Dendritic cell treated with granulocyte-macrophage colony-stimulating factor and Interleukin-4, amounts not matched to agents 40 ng/mL and 50 ng/mL, for 4 days (primary cell): ENCODE measurements at regions not wholly inside any gene's neighbourhood (a gene's known extent, or its start where the extent isn't known, plus 50 kb on each side); places are given as distances from the start of the nearest gene placed in this dataset.

Source experiments
- H3K27ac Mint-ChIP-seq: one replicate; pipeline ENCODE4 v1.8.0; 2022; ENCODE audit warnings: mild to moderate bottlenecking, mixed read lengths
- H3K27me3 Mint-ChIP-seq: one replicate; pipeline ENCODE4 v1.8.0; 2022; ENCODE audit warnings: mild to moderate bottlenecking, mixed read lengths
- H3K36me3 Mint-ChIP-seq: one replicate; pipeline ENCODE4 v1.8.0; 2022; ENCODE audit warnings: low read depth, mixed read lengths
- H3K4me1 Mint-ChIP-seq: one replicate; pipeline ENCODE4 v1.8.0; 2022; ENCODE audit warnings: low read depth, mixed read lengths
- H3K4me3 Mint-ChIP-seq: one replicate; pipeline ENCODE4 v1.8.0; 2022; ENCODE audit warnings: mild to moderate bottlenecking, moderate library complexity, mixed read lengths
- H3K9me3 Mint-ChIP-seq: one replicate; pipeline ENCODE4 v1.8.0; 2022; ENCODE audit warnings: mixed read lengths
- intact Hi-C: fragments of 100-400 bp; cut with micrococcal nuclease; formaldehyde crosslinking; loops from one replicate; pipeline ENCODE4 v1.15.0; 2022

- peaks cover 10% of the 10 kb centered on the region for H3K27me3 Mint-ChIP-seq
- H3K27ac Mint-ChIP-seq, result no peak overlapping the region
- H3K4me1 Mint-ChIP-seq, result no peaks in the 10 kb centered on the region
- intact Hi-C loops, result no loop called here
- H3K9me3 Mint-ChIP-seq, result peaks cover 9% of the 10 kb centered on the region
- H3K36me3 Mint-ChIP-seq, result no peaks in the 10 kb centered on the region
- no peak overlapping the region for H3K4me3 Mint-ChIP-seq
Observed at GRCh38 chr20:57030611-57031600, 235.5 kb downstream of the BMP7 start.

GRCh38 chr20:57031867-57032355 is 234.5 kb downstream of the BMP7 start:
- no peak overlapping the region for H3K4me3 Mint-ChIP-seq
- H3K36me3 Mint-ChIP-seq, result no peaks in the 10 kb centered on the region
- no peak overlapping the region for H3K27ac Mint-ChIP-seq
- no peaks in the 10 kb centered on the region for H3K4me1 Mint-ChIP-seq
- peaks cover 9% of the 10 kb centered on the region for H3K9me3 Mint-ChIP-seq
- H3K27me3 Mint-ChIP-seq, result peaks cover 8% of the 10 kb centered on the region
- intact Hi-C loops, result no loop called here

- H3K27me3 Mint-ChIP-seq, result peaks cover 8% of the 10 kb centered on the region
- H3K27ac Mint-ChIP-seq, result no peak overlapping the region
- H3K36me3 Mint-ChIP-seq, result no peaks in the 10 kb centered on the region
- no peaks in the 10 kb centered on the region for H3K4me1 Mint-ChIP-seq
- intact Hi-C loops, result no loop called here
- H3K4me3 Mint-ChIP-seq, result no peak overlapping the region
- peaks cover 9% of the 10 kb centered on the region for H3K9me3 Mint-ChIP-seq
Observed at GRCh38 chr20:57032847-57033246, 233.6 kb downstream of the BMP7 start.

- Mint-ChIP-seq H3K4me1 (no peaks in the 10 kb centered on the region), H3K27ac (no peak overlapping the region), H3K9me3 (peaks cover 9% of the 10 kb centered on the region), H3K4me3 (no peak overlapping the region), H3K36me3 (no peaks in the 10 kb centered on the region), H3K27me3 (peaks cover 8% of the 10 kb centered on the region)
- intact Hi-C loops, result no loop called here
Observed at GRCh38 chr20:57034001-57034400, 232.4 kb downstream of the BMP7 start.

- Mint-ChIP-seq H3K4me3 (no peak overlapping the region), H3K36me3 (no peaks in the 10 kb centered on the region), H3K9me3 (peaks cover 9% of the 10 kb centered on the region), H3K4me1 (no peaks in the 10 kb centered on the region), H3K27ac (no peak overlapping the region), H3K27me3 (peaks cover 4% of the 10 kb centered on the region)
- intact Hi-C loops, result no loop called here
Observed at GRCh38 chr20:57037689-57038088, 228.8 kb downstream of the BMP7 start.

- Mint-ChIP-seq H3K4me1 (no peaks in the 10 kb centered on the region), H3K9me3 (peaks cover 9% of the 10 kb centered on the region), H3K27ac (no peak overlapping the region), H3K27me3 (peaks cover 4% of the 10 kb centered on the region), H3K36me3 (no peaks in the 10 kb centered on the region), H3K4me3 (no peak overlapping the region)
- intact Hi-C loops, result no loop called here
Observed at GRCh38 chr20:57038608-57039440, 227.6 kb downstream of the BMP7 start.

GRCh38 chr20:57040466-57040865 is 226.0 kb downstream of the BMP7 start:
- intact Hi-C loops, result no loop called here
- no peak overlapping the region for H3K4me3 Mint-ChIP-seq

GRCh38 chr20:57040924-57041323 is 225.5 kb downstream of the BMP7 start:
- H3K27ac Mint-ChIP-seq, result no peak overlapping the region
- no peak overlapping the region for H3K4me3 Mint-ChIP-seq
- no peaks in the 10 kb centered on the region for H3K4me1 Mint-ChIP-seq
- peaks cover 2% of the 10 kb centered on the region for H3K27me3 Mint-ChIP-seq
- H3K9me3 Mint-ChIP-seq, result no peaks in the 10 kb centered on the region
- intact Hi-C loops, result no loop called here
- no peaks in the 10 kb centered on the region for H3K36me3 Mint-ChIP-seq

More at GRCh38 chr20:57040466-57040865, 226.0 kb downstream of the BMP7 start:
- H3K36me3 Mint-ChIP-seq, result no peaks in the 10 kb centered on the region
- no peak overlapping the region for H3K27ac Mint-ChIP-seq
- peaks cover 4% of the 10 kb centered on the region for H3K27me3 Mint-ChIP-seq
- H3K4me1 Mint-ChIP-seq, result no peaks in the 10 kb centered on the region
- H3K9me3 Mint-ChIP-seq, result no peaks in the 10 kb centered on the region

- Mint-ChIP-seq H3K36me3 (no peaks in the 10 kb centered on the region), H3K4me1 (no peaks in the 10 kb centered on the region), H3K27me3 (peaks cover 2% of the 10 kb centered on the region), H3K9me3 (no peaks in the 10 kb centered on the region), H3K27ac (no peak overlapping the region), H3K4me3 (no peak overlapping the region)
- intact Hi-C loops, result no loop called here
Observed at GRCh38 chr20:57043091-57043490, 223.3 kb downstream of the BMP7 start.

- Mint-ChIP-seq H3K27me3 (peaks cover 2% of the 10 kb centered on the region), H3K4me1 (no peaks in the 10 kb centered on the region), H3K36me3 (no peaks in the 10 kb centered on the region), H3K27ac (no peak overlapping the region), H3K4me3 (no peak overlapping the region), H3K9me3 (no peaks in the 10 kb centered on the region)
- intact Hi-C loops, result no loop called here
Observed at GRCh38 chr20:57043669-57044268, 222.7 kb downstream of the BMP7 start.

- Mint-ChIP-seq H3K4me1 (no peaks in the 10 kb centered on the region), H3K36me3 (no peaks in the 10 kb centered on the region), H3K4me3 (no peak overlapping the region), H3K27me3 (no peaks in the 10 kb centered on the region), H3K27ac (no peak overlapping the region), H3K9me3 (no peaks in the 10 kb centered on the region)
- intact Hi-C loops, result loop anchor here (5.0 kb wide), 1 partner anchor 495 kb away; no protein-coding TSS in a partner anchor
Observed at GRCh38 chr20:57047281-57048026, 219.0 kb downstream of the BMP7 start.

GRCh38 chr20:57048027-57048869 is 218.2 kb downstream of the BMP7 start:
- Mint-ChIP-seq H3K4me1 (no peaks in the 10 kb centered on the region), H3K9me3 (no peaks in the 10 kb centered on the region), H3K27me3 (no peaks in the 10 kb centered on the region), H3K36me3 (no peaks in the 10 kb centered on the region), H3K27ac (no peak overlapping the region), H3K4me3 (no peak overlapping the region)
- intact Hi-C loops, result loop anchor here (5.0 kb wide), 1 partner anchor 496 kb away; no protein-coding TSS in a partner anchor
